ENCODE measurements at regions not wholly inside any gene's neighbourhood (a gene's known extent, or its start where the extent isn't known, plus 50 kb on each side); places are given as distances from the start of the nearest gene placed in this dataset.

GRCh38 chr4:125828346-125828745 is 513.6 kb downstream of the FAT4 start:
- TF ChIP-seq REST (IDR thresholded peaks at IDR 0.05; ENCODE audit: insufficient replicate concordance, low read depth) (no peak), POLR2AphosphoS5 (IDR thresholded peaks at IDR 0.05; ENCODE audit: low read depth) (no peak), CTCF (IDR thresholded peaks at IDR 0.05; ENCODE audit: insufficient read depth, low read length) (no peak), SPI1 (IDR thresholded peaks at IDR 0.05; ENCODE audit: borderline replicate concordance, low read depth) (no peak), GABPA (IDR thresholded peaks at IDR 0.05; ENCODE audit: low read depth) (no peak)
- no peaks in the 10 kb centered on the region for H3K27me3 ChIP-seq (ENCODE audit: insufficient read depth, poor library complexity, severe bottlenecking)
- no peak for DNase-seq (ENCODE audit: low read depth in 1 of 2, low spot score in 1 of 2)
- no peak overlapping the region for H3K4me3 ChIP-seq (replicated peaks; ENCODE audit: insufficient read depth, low read length)
- H3K27ac ChIP-seq (replicated peaks): no peak overlapping the region

GRCh38 chr4:125832161-125832560 is 517.4 kb downstream of the FAT4 start:
- TF ChIP-seq POLR2AphosphoS5 (IDR thresholded peaks at IDR 0.05; ENCODE audit: low read depth) (no peak), SPI1 (IDR thresholded peaks at IDR 0.05; ENCODE audit: borderline replicate concordance, low read depth) (no peak), GABPA (IDR thresholded peaks at IDR 0.05; ENCODE audit: low read depth) (no peak), CTCF (IDR thresholded peaks at IDR 0.05; ENCODE audit: insufficient read depth, low read length) (no peak), REST (IDR thresholded peaks at IDR 0.05; ENCODE audit: insufficient replicate concordance, low read depth) (no peak)
- no peak for DNase-seq (ENCODE audit: low read depth in 1 of 2, low spot score in 1 of 2)
- H3K27ac ChIP-seq (replicated peaks): no peak overlapping the region

GRCh38 chr4:125836597-125837195 is 521.9 kb downstream of the FAT4 start:
- TF ChIP-seq CTCF (IDR thresholded peaks at IDR 0.05; ENCODE audit: insufficient read depth, low read length) (no peak), POLR2AphosphoS5 (IDR thresholded peaks at IDR 0.05; ENCODE audit: low read depth) (no peak), REST (IDR thresholded peaks at IDR 0.05; ENCODE audit: insufficient replicate concordance, low read depth) (no peak), GABPA (IDR thresholded peaks at IDR 0.05; ENCODE audit: low read depth) (no peak)
- no peak overlapping the region for H3K27ac ChIP-seq (replicated peaks)
- DNase-seq (ENCODE audit: low read depth in 1 of 2, low spot score in 1 of 2): no peak

More at GRCh38 chr4:125832161-125832560, 517.4 kb downstream of the FAT4 start:
- H3K4me3 ChIP-seq (replicated peaks; ENCODE audit: insufficient read depth, low read length): no peak overlapping the region
- H3K27me3 ChIP-seq (ENCODE audit: insufficient read depth, poor library complexity, severe bottlenecking): no peaks in the 10 kb centered on the region

More at GRCh38 chr4:125836597-125837195, 521.9 kb downstream of the FAT4 start:
- no peak overlapping the region for H3K4me3 ChIP-seq (replicated peaks; ENCODE audit: insufficient read depth, low read length)
- no peaks in the 10 kb centered on the region for H3K27me3 ChIP-seq (ENCODE audit: insufficient read depth, poor library complexity, severe bottlenecking)

All from HL-60 (cell line).